NCI-H2107 treated with DMSO at 0.1 percent for 48 hours (cell line): ENCODE measurements at regions not wholly inside any gene's neighbourhood (a gene's known extent, or its start where the extent isn't known, plus 50 kb on each side); places are given as distances from the start of the nearest gene placed in this dataset.

Source experiments
- DNase-seq: peaks from one replicate; lab custom pipeline; 2025; ENCODE audit not compliant: unreplicated experiment; lab: John Stamatoyannopoulos, UW

DNA sequence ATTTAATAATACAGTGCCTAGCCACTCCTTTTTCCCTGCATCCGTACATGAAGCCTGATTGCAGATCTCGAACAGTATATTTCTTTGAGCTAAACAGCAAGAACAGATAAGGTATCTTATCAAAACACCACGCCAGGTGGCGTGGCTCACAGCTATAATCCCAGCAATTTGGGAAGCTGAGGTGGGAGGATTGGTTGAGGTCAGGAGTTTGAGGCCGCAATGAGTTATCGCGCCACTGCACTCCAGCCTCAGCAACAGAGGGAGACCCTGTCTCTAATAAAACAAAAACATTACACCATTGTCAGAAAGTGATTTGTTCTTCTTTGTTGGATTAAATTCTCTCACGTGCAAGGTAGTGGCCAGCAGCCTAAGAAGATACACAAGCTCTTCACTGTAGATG lies 291.2 kb upstream of the DMRT1 start:
- no peak for DNase-seq

DNA sequence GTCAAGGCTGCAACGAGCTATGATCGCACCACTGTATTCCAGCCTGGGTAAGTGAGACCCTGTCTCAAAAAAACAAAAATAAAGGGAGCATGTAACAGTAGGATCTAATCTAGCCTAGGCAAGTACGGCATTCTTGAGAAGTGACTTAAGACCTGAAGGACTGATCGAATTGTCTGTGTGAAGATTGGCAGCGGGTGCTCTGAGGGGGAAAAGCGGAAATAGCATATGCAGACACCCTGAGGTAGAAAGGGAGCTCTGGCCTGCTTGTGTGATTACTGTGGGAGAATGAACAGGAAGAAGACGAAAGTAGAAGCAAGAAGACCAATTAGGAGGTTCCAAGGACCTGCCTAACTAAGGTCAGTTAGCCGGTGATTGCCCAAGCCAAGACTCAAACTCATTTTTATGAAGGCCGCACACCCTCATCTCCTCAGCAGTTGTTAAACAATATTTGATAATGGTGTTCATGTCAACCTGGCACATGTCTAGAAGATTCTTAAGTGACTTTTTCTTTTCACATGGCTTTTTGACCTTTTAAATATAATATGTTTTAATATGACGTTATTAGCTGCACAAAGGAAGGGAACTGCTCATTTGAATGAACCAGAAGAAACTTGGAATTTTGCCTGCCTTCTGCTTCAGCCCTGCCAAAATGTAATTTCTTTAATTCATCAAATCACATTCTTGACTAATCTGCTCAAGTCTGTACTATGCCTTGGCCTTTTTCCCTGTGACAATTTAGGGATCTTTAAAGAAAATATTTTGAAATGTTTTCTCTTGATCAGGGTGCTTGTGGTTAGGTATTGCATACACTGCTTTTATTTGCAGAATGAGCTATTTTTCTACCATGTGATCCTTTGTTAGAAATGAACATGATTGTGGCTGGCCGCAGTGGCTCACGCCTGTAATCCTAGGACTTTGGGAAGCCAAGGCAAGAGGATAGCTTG lies 289.2 kb upstream of the DMRT1 start:
- DNase-seq: no peak

DNA sequence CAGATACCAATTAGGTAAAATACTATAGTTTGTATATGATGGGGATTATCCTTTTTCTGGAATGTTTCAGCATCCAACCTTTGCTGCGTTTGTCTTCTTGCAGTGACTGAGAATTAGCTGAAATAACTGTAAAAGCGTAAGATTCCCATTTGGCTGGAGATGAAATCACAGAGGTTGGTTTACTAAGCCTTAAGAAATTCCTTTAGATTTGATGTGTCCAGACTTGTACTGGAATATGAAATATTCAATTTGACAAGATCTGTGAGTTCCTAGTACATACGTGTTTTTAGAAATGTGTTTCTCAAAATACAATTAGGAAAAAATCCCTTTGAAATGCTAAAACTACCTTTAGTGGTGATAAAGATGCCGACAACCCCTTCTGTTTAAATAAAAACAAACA lies 286.0 kb upstream of the DMRT1 start:
- DNase-seq: no peak

DNA sequence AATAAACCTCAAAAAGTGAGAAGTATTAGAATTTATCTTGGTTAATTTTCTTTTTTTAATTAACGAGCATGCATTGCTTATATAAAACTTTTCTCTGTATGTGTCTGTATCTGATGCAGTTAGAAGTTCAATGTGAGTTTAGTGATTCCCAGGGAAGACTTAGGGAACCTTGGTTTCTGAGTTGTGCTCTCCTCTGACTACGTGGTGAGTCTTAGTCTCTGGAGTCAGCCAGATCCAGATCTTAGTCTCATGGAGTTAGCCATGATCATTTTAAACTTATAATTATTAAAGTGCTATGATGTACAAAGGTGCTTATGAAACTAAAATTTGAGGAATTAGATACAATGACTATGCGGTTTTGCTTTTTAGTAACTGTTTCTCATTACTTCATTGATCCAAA lies 285.3 kb upstream of the DMRT1 start:
- DNase-seq: no peak

DNA sequence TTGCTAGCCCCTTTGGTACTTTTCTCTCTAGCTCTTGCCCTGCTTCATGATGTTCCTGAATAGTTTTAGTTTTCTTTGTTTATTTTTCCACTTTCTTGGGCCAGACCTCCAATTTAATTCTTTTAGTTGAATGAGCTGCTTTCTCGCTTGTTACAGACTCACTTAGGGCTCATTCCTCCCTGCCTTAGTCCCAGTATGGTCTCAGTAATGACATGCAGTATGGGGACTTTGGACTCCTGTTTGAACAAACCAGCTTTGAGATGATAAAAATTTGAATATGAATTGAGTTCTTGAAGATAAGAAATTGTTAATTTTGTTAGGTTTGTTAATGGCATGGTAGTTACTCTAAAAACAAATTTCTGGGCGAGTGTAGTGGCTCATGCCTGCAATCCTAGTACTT lies 284.8 kb upstream of the DMRT1 start:
- no peak for DNase-seq

DNA sequence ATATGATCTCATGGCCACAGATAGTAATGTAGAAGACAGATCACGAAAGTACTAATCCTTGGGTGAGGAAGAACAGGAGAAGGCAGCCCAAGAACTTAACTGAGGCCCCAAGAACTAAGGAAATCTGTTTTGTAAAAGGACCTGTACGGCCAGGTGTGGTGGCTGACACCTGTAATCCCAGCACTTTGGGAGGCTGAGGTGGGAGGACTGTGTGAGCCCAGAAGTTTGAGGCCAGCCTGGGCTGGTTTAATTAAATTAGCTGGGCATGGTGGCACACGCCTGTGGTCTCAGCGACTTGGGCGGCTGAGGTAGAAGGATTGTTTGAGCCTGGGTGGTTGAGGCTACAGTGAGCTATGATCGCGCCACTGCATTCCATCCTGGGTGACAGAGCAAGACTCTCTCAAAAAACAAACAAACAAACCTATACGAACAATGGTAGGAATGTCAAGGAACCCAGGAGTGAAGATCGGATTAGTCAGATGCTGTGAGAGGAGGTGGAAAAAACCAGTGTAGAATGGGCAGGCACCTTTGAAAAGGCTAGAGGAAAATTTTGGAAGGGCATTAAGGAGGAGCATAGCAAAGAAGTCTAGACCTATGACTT lies 283.8 kb upstream of the DMRT1 start:
- no peak for DNase-seq

DNA sequence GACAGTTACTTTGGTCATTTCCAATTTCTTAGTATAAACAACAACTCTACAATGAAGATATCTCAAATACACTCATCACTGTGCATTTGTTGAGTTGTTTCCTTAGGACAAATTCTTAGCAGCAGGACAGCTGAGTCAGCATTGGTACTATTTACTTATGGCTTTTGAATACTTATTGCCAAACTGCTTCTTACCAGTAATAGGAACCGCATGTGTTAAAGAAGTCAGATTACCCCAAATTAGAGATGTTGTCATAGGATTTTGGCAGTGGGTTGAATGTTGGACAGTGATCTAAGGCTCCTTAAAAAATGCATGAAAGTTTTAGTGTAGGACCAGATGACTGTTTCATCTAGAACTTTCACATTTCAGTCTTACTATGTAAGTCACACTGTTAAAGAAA lies 280.1 kb upstream of the DMRT1 start:
- no peak for DNase-seq

DNA sequence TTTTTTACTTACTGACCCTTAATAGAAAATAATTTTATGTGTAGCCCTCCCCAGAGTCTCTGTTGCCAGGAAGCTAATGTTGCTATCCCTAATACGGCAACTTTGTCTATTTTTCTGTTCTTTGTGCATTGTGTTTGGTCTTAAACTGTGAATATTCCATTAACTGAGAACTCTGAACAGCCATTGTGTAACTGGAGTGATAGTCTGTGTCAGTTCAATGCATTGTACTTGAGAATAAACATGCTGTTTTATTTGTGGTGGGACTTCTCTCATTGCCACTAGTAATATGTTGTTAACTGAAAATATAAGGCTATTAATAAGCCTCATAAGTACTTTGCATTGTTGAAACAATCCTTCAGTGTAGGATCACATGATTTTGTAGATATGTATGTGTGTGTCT lies 278.3 kb upstream of the DMRT1 start:
- no peak for DNase-seq

DNA sequence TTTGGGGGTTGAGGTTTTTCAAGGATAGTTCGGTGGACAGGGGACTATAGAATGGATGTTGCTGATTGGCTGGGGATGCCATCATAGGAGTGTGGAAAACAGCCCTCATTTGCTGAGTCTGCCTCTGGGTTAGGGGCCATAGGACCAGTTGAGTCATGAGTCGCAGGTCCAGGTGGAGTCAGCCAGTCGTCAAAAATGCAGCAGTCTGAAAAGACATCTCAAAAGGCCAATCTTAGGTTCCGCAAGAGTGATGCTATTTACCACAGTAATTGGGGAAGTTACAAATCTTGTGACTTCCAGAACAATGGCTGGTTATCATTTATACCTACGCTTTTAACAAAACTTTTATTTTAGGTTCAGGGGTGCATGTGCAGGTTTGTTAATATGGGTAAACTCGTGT lies 276.0 kb upstream of the DMRT1 start:
- DNase-seq: no peak

DNA sequence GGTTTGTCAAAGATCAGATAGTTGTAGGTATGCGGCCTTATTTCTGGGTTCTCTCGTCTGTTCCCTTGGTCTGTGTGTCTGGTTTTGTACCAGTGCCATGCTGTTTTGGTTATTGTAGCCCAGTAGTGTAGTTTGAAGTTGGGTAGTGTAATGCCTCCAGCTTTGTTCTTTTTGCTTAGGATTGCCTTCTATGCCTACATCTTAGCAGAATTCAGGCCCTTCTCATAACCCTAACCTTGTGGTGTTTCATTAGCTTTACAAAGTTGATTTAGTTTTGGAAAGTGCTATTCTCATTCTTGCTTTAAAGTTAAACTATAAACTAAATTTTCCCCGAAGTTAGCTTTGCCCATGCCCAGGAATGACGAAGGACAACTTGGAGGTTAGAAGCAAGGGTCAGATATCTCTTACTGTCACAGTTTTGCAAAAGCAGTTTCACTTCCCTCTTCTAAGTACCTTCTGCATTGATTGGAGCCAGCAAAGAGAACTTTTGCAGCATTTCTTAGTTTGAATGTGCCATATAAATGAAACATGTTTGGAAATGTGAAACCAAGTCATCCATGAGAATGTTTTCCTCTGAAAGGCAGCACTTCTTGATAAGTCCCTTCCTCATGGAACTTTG lies 274.3 kb upstream of the DMRT1 start:
- DNase-seq: no peak

DNA sequence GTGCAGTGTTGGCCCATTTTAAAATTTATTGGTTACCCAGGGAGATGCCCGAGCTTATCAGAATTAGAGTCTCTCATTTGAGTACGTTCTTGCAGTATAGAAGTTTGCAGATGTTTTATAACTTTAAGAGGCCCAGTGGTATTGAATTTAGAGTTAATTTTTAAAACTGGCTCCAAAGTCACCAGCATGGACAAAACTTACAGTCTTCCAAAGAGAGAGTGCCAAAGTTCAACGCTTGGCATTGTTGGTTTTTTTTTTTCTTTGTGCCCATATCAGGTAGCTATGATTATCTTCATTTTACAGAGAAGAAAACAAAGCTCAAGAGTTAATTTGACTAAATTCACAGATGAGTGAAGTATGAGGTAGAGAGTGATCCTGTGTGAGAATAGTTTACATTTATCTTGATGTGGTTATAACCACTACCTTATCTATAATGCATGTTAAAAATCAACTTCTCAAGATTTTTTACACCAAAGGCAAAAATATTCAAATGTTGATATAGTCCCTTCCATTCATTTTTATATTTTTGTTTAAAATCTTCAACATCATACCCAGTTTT lies 273.7 kb upstream of the DMRT1 start:
- DNase-seq: no peak

DNA sequence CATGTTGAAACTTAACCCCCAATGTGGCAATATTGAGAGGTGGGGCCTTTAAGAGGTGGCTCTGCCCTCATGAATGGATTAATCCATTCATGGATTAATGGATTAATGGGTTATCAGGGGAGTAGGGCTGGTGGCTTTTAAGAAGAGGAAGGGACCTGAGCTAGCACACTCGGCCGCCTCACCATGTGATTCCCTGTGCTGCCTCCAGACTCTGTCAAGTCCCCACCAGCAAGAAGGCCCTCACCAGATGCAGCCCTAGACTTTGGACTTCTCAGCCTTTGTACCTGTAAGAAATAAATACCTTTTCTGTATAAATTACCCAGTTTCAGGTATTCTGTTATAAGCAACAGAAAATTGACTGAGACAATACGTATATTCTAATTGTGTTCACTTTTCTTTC lies 272.2 kb upstream of the DMRT1 start:
- DNase-seq: no peak

DNA sequence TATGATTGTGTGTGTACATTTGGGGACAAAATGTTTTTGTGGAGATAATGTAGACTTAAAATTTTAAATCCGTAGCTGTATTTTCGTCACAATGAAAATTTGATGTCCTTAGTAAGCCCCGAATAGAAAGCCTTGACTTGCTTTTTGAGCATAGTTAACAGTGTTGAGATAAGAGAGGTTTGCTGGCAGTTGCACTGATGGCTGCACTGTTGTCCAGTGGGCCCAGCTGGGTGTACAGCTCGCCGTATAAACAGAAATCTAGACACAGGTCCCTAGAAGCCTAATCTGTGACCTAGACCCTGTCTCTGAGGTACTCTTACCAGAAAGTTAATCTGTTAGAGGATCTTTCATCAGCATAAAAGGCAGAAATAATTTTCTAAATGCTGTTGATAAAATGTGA lies 271.3 kb upstream of the DMRT1 start:
- DNase-seq: no peak

DNA sequence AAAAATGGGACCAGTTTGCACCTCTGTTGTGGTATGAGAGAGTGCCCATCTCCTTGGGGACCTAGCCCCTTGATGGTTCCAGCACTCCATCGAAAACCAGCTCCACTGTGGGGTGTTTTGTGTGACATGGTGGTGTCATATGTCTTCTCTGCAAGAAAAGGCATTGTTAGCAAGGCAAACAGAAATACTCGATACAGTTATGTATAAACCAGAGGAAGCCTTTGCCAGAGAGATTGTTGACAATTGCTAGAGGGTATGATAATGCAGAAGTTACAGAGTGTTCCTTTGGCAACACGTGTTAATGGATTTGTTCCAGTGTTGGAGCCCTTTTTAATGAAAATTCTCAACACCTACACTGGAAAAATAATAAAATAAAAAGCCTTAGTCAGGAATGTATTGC lies 270.4 kb upstream of the DMRT1 start:
- DNase-seq: no peak

DNA sequence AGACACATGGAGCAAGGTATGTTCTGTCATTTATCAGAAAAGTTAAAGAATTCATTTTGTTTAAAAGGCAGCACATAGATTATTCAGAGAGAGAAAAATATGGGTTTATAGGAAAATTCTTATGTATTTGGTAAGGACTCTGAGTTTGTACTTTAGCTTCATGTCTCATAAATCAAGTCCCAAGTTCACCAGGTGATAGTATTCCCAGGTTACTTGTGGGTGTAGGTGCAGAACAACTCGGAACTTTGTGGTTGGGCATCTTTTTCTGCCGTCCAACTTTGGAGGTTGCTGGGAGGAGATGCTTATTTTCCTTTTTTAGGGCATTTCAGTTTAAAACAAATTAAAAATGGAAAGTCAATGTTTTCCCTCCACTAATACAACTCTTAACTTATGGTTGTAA lies 269.8 kb upstream of the DMRT1 start:
- DNase-seq: no peak

DNA sequence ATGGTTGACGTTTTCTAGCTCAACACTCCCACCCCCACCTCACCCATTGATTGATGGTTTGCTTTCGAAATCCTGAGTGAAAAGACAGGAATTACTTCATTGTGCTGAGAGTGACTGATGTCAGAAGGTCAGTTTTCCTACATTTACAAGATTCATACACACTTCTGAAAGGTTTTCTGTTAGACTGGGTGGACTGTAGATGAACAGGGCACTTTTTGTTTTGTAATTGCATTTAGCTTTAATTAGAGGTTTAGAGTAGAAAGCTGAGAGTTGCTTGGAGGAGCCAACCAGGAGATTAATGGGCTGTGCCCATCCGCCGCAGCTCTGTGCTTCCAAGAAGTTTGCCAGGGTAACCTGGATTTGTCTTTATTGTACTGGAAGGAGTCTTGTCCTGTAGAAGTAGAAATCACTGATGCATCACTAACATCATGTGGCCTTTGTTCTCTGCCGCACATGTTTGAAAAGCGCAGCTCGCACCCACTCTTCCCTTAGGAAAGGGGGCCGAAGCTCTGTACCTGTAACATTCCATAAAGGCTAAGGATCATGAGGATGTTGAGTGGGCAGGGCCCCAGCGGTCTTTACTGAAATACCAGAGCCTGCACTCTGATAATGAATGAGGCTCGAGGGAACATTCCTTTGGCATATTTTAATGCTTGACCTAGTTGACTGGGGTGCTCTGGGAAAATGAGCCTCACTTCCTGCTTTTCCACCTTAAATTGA lies 267.6 kb upstream of the DMRT1 start:
- DNase-seq: no peak

DNA sequence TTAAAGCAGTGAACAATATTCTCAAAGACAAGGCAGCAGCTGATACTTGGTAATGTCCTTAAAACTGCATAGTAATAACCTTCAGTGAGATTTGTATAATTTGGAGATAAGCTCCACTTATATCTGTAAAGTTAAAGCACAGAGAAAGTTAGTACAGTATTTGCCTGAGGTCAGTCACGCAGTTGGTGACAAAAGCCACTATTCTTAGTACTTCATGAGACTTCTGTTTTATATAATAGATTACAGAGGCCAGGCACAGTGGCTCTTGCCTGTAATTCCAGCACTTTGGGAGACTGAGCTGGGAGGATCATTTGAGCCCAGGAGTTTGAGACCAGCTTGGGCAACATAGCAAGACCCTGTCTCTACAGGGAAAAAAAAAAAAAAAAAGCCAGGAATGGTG lies 266.4 kb upstream of the DMRT1 start:
- no peak for DNase-seq

DNA sequence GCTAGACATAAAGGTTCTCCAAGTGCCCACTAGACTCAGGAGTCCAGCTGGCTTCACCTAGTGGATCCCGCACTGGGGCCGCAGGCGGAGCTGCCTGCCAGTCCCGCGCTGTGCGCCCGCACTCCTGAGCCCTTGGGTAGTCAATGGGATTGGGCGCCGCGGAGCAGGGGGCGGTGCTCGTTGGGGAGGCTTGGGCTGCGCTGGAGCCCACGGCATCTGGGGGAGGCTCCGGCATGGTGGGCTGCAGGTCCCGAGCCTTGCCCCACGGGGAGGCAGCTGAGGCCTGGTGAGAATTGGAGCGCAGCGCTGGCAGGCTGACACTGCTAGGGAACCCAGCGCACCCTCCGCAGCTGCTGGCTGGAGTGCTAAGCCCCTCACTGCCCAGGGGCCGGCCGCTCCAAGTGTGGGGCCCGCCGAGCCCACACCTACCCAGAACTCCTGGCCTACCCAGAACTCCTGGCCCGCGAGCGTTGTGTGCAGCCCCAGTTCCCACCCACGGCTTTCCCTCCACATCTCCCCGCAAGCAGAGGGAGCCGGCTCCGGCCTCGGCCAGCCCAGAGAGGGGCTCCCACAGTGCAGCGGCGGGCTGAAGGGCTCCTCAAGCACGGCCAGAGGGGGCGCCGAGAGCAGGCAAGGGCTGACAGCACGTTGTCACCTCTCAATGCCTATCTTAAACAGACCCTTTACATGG lies 260.7 kb upstream of the DMRT1 start:
- no peak for DNase-seq

DNA sequence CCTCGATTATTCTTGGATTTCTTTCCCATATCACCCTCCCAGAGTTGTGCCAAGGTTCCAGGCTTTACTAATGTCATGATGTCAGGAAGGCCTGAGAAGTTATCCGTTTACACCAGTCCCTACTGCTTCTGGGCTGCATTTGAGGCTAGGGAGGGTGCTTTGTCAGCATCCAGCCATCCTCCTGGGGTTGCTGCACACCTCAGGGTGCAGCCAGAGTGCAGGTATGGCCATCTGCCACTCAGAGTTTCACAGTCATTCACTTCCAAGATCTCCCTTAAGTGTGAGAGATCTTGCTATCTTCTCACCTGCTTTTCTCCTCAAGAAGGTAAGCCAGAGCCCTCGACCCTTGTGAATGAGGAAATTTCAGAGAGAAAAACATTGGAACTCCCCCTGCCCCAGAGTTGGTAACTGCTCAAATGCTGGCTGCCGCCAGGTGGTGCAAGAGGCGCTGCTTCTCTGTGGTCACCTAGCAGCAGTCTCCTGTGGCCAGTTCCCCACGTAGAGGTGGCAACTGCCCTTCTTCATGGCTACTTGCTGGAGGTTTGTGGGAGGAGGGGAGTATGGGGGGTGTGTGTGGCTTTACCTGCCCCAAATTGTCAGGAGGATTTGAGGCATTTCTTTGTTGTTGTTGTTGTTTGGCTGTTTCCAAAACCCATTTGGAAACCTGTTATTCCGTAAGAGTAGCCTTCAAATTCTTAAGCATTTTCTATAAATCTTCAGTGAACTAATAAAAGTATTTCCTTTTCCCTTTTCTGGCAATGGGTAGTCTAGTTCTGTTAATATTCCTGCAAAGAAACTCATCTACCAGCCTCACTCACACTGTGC lies 259.6 kb upstream of the DMRT1 start:
- no peak for DNase-seq

DNA sequence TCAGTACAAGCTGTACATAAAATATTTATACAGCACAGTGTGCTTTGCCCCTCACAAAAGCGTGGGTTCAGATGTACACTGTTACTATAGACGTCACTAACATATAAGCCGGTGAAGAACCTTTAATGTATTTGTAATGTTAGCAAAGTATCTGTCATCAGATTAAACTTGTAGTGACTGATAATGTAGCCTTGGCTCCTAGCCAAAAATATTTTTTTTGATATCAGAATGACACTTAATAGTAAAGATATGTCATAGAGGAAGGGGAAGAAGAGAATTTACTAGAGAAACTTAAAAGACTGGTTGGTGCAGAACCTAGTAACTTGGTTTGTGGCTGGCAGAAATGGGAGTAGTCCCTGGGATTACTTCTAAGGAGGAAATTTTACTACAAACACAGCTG lies 258.7 kb upstream of the DMRT1 start:
- no peak for DNase-seq
